HG03432 (cell line): ENCODE measurements at regions not wholly inside any gene's neighbourhood (a gene's known extent, or its start where the extent isn't known, plus 50 kb on each side); places are given as distances from the start of the nearest gene placed in this dataset.

Experiments used
- ATAC-seq: cut with Tn5 transposase; IDR thresholded peaks from one replicate; pipeline ENCODE4 v1.9.1; 2021; ENCODE audit warnings: mild to moderate bottlenecking, moderate library complexity; ENCODE audit not compliant: unreplicated experiment

GRCh38 chr3:153311541-153311940 lies 149.5 kb downstream of the RAP2B start:
- ATAC-seq = no peak

DNA sequence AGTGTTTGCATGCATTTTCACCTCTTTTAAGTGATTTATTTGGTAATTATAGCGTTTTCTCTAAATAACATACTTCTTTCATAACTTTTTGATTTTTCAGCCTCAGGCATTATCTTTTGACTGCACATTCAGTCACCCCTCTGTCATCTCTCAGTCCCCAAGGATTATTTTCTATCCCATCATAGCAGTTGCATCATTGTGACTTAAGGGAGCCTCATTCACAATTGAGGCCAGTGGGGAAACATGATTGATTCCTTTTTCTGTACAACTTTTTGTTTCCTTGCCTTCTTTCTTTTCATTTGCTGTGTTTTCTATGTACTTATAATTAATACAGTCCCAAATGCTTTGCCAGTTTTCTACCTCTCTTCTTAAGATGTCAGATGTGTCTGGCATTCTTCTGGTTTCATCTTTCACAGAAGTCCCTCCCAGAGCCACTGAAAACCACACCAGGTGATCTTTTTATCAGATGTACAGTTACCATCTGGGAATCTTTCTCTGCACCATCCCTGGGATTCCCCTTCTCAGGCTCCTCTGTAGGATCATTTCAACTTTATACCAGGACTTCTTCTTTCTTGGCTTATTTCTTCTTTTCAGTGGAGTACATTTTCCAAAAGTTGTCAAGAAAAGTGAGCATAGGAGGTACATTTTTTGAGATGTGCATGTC lies 151.4 kb downstream of the RAP2B start:
- no peak for ATAC-seq

- ATAC-seq = no peak
These were observed 152.0 kb downstream of the RAP2B start for GRCh38 chr3:153314038-153314437.

DNA sequence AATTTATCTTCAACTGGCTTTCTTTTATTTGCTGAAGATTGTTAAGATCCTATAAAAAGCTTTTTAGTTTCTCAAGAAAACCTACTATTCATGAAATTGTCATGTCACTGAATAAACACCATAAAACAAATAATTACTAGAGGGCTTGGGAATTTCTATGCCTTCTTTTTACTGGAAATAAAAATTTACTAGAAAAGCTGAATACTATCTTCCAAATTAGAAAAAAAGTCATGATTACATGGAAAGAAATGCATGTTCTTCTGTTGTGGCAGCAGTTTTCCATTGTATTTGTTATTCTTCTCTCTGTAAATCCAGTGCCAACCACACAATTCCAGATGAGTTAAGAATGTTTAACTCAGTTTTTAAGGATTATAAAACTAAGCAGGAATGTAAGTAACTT lies 153.8 kb downstream of the RAP2B start:
- no peak for ATAC-seq

- ATAC-seq = peak; percentile 65
These were observed 157.9 kb downstream of the RAP2B start for GRCh38 chr3:153319705-153320554.

DNA sequence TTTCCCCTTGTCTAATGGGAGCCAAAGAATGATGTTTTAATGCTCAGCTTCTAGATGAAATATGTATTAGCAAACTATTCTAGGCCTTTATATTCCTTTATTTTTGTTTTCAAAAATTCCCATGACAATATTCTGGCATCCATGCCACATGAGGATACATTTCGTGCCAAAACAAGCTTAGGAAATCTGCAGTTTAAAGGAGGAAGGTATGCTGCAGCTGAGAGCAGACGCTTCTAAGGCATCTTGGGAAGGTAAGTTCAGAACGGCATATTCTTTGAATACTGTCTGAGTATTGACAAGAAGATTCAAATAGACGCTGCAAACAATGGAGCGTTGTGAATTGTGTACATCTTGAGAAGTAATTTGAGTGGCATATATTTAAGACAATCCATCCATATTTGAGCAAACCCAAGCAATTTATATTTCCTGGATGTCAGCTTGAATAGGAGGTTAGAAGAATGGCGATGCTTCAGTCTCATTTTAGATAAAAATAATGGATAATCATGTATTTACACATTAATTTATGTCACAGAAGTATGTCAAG lies 158.6 kb downstream of the RAP2B start:
- peak; percentile 14 for ATAC-seq

DNA sequence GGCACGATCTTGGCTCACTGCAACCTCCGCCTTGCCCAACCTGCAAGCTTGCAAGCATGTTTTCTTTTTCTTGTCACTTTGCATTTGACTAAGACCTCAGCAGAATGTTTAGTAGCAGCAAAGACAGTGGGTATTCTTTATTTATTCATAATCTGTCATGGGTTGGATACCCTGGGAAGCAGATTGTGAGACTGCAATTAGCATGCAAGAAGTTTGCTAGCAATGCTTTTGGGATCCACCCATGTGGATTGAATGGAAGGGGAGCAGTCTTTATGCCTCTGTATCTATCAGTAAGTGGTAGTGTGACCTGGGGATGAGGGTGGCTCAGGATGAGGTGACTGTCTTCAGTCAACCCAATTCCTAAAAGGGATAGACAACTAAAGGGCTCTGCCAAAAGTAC lies 166.7 kb downstream of the RAP2B start:
- no peak for ATAC-seq

DNA sequence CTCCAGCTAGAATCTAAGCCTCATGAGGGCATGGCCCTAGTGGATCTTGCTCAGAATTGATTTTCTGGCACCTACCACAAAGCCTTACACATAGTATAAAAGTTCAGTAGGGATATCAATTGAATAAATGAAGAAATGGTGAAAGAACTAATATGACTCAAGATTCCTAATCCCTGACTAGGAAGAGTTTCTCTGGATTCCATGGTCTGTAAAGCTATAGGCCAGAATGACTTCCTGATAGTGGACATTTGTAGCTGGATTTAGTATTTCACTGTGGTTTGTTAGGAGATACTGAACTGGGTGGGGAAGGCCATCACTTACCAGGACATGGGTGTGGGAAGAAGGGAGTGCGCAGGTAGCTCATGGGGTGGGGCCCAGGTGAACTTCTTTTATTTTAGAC lies 168.9 kb downstream of the RAP2B start:
- no peak for ATAC-seq

- ATAC-seq = no peak
These were observed 169.7 kb downstream of the RAP2B start for GRCh38 chr3:153331676-153332075.

DNA sequence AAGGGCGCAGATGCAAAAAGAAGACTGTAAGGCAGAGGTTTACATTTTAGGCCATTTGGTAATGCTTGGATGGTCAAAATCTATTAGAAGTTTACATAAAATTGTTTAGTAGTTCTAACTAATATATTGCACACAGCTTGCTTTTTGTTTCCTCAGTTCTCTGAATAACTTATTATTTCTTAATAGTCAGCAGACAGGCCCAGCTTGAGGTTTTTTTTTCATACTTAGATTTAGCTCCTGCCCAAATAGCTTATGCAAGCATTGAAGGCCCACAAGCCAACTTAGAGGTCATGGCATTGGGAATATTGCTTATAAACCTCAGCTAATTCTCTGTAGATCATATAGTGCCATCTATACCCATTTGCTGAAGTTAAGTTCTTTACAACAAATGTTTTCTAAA lies 172.5 kb downstream of the RAP2B start:
- no peak for ATAC-seq

- no peak for ATAC-seq
These were observed 175.3 kb downstream of the RAP2B start for GRCh38 chr3:153337369-153337768.

DNA sequence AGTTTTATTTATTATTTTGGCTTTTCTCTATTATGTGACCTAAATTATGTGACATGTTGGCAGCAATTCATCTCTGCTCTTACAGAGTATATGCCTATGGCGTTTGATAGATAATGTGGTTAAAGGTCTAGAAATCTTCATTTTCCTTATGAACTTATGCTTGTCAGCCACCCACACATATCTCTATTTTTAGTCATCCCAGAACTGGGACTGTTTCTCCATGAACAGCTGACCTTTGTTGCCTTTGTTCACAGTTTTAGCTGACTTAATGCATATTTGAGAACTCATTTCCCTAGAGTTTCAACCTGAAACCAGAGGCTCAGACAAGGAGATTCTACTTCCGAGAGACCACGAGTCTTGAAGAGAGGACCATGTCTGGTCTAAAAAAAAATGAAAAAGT lies 176.5 kb downstream of the RAP2B start:
- no peak for ATAC-seq

GRCh38 chr3:153339065-153339464 lies 177.0 kb downstream of the RAP2B start:
- no peak for ATAC-seq

DNA sequence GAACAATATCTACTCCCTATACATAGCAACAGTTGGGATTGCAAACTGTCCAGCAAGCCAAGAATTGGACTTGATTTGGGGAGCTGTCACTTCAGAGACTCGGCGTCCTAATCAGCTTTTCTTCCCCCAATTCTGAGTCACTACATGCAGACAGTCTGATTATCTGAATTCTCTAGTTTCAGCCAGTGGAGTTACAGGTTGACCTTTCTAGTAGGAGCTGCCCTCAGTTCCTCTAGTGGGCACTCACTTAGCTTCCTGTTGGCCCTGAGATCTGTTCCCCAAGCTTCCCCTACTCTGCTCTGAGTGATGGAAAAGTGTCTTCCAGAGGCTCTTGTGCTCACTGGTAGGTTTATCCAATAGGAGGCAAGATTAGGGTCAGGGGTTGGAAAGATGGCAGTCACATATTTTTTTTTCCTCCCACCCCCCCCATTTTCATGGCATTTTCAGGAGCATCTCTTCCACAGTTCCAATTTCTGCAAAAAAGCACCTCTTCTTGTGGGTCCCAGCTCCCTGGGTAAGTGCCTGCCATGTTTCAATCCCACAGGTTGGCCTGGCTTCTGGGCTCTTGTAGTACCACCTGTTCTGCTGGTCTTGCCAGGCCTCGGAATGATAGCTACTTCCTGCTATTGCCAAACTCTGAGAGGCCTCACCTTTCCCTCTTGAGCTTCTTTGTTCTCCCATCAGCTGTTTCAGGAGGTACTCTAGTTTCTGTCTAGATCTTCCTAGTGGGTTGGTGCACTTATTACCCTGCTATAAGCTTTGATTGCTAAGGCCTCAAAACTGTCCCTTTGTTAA lies 182.2 kb downstream of the RAP2B start:
- no peak for ATAC-seq

DNA sequence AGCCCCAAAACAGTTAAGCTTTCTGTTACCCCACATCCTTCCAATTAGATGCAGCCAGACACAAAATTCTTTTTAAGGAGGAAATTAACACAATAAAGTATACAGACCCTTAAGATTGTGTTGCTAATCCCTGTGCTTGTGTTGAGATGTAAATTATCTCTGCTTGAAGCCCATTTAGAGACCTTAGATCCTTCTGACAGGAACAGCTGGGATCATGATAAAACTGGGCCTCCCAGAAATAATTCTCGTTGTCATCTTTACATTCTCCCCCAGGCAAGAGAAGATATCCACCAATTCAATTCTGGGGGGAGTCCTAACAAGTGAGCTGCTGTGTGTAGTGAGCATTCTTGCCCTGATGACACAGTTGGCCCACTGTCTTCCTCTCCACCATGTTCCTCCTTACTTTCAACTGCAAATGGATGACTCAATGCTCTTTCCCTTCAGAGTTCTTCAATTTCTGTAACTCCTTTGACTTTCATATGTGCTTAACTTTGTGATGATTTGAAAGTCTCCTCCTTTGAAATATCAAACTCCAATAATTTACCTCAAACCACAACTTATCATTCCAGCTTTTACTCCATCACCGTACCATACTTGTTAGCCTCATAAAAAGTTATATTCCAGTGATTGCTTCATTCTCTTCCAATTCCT lies 186.6 kb downstream of the RAP2B start:
- no peak for ATAC-seq

DNA sequence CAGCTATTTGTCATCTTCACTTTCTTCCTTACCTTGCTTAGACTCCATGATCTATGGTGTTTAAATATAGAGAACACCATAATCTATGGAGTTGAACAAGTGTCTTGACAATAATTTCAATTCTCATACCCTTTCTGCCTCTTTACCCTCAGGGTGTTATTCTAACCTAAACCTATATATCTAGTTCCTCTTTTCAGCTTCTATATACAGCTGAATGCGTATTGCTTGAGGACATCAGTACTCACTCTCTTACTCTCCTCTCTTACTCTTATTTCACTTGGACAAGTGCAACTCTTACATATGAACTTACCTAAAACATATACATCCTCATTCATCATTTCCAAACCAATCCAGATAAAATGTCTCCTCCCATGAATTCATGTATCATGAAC lies 187.1 kb downstream of the RAP2B start:
- peak; percentile 80 for ATAC-seq

DNA sequence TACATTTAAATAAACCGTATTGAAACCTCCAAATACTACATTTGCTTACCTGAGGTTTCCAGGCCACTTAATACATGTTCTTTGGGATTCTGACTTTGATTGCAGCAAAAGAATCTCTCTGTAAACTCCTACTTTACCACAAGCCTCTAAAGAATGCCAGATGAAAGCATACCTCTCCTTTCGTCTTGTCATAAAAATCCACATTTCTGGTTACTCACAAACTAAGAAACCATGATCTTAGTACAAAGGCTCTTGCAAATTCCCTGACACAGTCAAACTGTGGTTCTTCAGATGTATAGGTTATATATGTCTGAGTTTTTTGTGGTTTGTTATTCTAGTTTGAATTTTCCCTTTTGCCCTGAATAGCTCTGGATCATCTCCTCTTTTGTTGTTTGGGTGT lies 188.4 kb downstream of the RAP2B start:
- ATAC-seq = no peak

DNA sequence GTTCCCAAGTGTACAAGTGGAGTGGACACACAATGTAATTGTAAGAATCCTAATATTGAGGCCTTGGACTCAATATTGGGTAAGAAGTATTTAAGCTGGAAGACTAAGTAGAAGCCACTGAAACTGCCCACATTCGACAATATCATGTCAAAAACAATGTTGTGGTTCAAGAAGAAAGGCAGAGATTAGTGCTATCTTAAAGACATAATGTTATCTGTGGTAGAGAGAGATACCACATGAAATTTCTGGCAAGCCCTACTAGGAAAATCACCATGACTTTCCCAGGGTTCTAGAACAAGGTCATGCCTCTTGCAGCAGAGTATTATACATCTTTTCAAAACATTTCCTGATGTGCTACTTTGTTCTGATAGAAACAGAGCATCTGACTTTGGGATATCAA lies 192.6 kb downstream of the RAP2B start:
- ATAC-seq = no peak

GRCh38 chr3:153355559-153355958 lies 193.5 kb downstream of the RAP2B start:
- ATAC-seq = no peak

DNA sequence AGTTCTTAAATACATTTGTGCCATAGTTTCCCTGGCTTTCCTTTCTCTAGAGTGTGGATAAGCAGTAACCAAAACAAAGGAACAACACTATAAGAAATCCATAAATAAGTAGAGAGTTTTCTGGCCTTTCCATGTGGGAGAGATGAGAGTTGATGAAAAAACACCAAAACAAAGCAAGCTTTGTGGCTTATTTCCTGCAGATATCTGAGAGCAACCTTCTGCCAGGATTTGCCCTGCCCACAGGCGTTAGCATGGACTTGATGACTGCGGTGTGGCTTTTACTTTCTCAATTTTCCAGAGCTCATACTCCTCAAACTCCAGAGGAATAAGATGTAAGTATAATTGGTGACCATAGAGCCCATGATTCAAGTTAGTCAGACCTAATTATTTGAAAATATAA lies 194.9 kb downstream of the RAP2B start:
- no peak for ATAC-seq

DNA sequence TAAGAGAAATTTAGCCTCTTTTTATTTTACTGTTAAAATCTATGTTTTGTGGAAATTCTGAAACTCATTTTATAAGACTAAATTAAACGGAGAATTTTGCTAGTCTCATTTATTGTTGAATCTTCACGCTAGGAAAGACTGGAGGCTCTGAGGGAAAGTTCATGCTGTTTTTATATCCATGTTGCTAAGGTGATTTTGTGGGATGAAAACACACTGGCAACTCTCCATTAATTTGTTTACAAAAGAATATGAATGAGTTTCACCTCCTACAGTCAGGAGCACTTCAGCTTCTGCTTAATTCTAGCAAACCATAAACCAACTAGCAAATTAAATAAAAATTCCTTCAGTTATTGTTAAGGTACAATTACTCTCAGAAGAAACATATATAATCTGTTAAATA lies 195.4 kb downstream of the RAP2B start:
- no peak for ATAC-seq
